ENCODE measurements at regions not wholly inside any gene's neighbourhood (a gene's known extent, or its start where the extent isn't known, plus 50 kb on each side); places are given as distances from the start of the nearest gene placed in this dataset.
"Not testable (repeated sequence)": the region's sequence is repeated elsewhere in the genome, so short reads cannot be mapped to it uniquely, and the experiment has no call there.

- DNase-seq = no peak
- H3K4me1 Mint-ChIP-seq = no peaks in the 10 kb centered on the region
- no peaks in the 10 kb centered on the region for H3K27me3 Mint-ChIP-seq (ENCODE audit: low read depth in 3 of 3)
- H3K36me3 Mint-ChIP-seq = no peaks in the 10 kb centered on the region
- no peak overlapping the region for H3K27ac Mint-ChIP-seq
- H3K4me3 Mint-ChIP-seq = no peak overlapping the region
- H3K9me3 Mint-ChIP-seq = peaks cover 2 to 36% (median 13%) of the 10 kb centered on the region in 6 donors
Observed at GRCh38 chr3:163518065-163518464, 1560.2 kb downstream of the SI start.

GRCh38 chr3:163513149-163513657 is 1565.1 kb downstream of the SI start:
- Mint-ChIP-seq H3K4me1 (no peaks in the 10 kb centered on the region), H3K4me3 (no peak overlapping the region), H3K36me3 (no peaks in the 10 kb centered on the region), H3K9me3 (peaks cover 4 to 26% (median 11%) of the 10 kb centered on the region in 6 donors), H3K27me3 (ENCODE audit: low read depth in 3 of 3) (no peaks in the 10 kb centered on the region), H3K27ac (no peak overlapping the region)
- no peak for DNase-seq

GRCh38 chr3:163508206-163508605 is 1570.1 kb downstream of the SI start:
- no peak overlapping the region for H3K27ac Mint-ChIP-seq
- no peaks in the 10 kb centered on the region for H3K27me3 Mint-ChIP-seq (ENCODE audit: low read depth in 3 of 3)
- H3K4me3 Mint-ChIP-seq = no peak overlapping the region
- H3K4me1 Mint-ChIP-seq = no peaks in the 10 kb centered on the region
- peaks cover 5 to 16% (median 9%) of the 10 kb centered on the region in 6 donors for H3K9me3 Mint-ChIP-seq
- H3K36me3 Mint-ChIP-seq = no peaks in the 10 kb centered on the region
- no peak for DNase-seq

GRCh38 chr3:163504974-163505373 is 1573.3 kb downstream of the SI start:
- H3K36me3 Mint-ChIP-seq = peaks cover 0 to 1% (median 0%) of the 10 kb centered on the region in 3 donors
- no peak overlapping the region for H3K27ac Mint-ChIP-seq
- DNase-seq = no peak
- H3K4me1 Mint-ChIP-seq = no peaks in the 10 kb centered on the region
- H3K27me3 Mint-ChIP-seq (ENCODE audit: low read depth in 3 of 3) = no peaks in the 10 kb centered on the region
- peaks cover 5 to 26% (median 14%) of the 10 kb centered on the region in 6 donors for H3K9me3 Mint-ChIP-seq
- H3K4me3 Mint-ChIP-seq = no peak overlapping the region

- H3K4me3 Mint-ChIP-seq; H3K36me3 Mint-ChIP-seq; H3K27ac Mint-ChIP-seq; DNase-seq; H3K27me3 Mint-ChIP-seq (ENCODE audit: low read depth in 3 of 3); H3K4me1 Mint-ChIP-seq: not testable (repeated sequence)
- peaks cover 3 to 25% (median 12%) of the 10 kb centered on the region in 6 donors for H3K9me3 Mint-ChIP-seq
Observed at GRCh38 chr3:163499736-163500219, 1578.5 kb downstream of the SI start.

- not testable (repeated sequence) for H3K27me3 Mint-ChIP-seq (ENCODE audit: low read depth in 3 of 3); H3K4me1 Mint-ChIP-seq; H3K36me3 Mint-ChIP-seq
Observed at GRCh38 chr3:163498842-163499735, 1579.2 kb downstream of the SI start.

GRCh38 chr3:163491714-163492113 is 1586.6 kb downstream of the SI start:
- H3K9me3 Mint-ChIP-seq = peaks cover 6 to 36% (median 9%) of the 10 kb centered on the region in 6 donors
- H3K27ac Mint-ChIP-seq = no peak overlapping the region
- no peak for DNase-seq
- H3K4me1 Mint-ChIP-seq = no peaks in the 10 kb centered on the region
- no peak overlapping the region for H3K4me3 Mint-ChIP-seq
- H3K27me3 Mint-ChIP-seq (ENCODE audit: low read depth in 3 of 3) = peaks cover 0 to 2% (median 0%) of the 10 kb centered on the region in 3 donors
- H3K36me3 Mint-ChIP-seq = peaks cover 0 to 3% (median 0%) of the 10 kb centered on the region in 3 donors

More at GRCh38 chr3:163498842-163499735, 1579.2 kb downstream of the SI start:
- H3K4me3 Mint-ChIP-seq, DNase-seq, H3K27ac Mint-ChIP-seq: not testable (repeated sequence)
- peaks cover 2 to 25% (median 12%) of the 10 kb centered on the region in 6 donors for H3K9me3 Mint-ChIP-seq

GRCh38 chr3:163490119-163490518 is 1588.2 kb downstream of the SI start:
- no peaks in the 10 kb centered on the region for H3K4me1 Mint-ChIP-seq
- H3K27ac Mint-ChIP-seq = no peak overlapping the region
- no peak for DNase-seq
- peaks cover 0 to 3% (median 0%) of the 10 kb centered on the region in 3 donors for H3K36me3 Mint-ChIP-seq
- H3K9me3 Mint-ChIP-seq = peaks cover 6 to 36% (median 10%) of the 10 kb centered on the region in 6 donors
- H3K4me3 Mint-ChIP-seq = no peak overlapping the region
- H3K27me3 Mint-ChIP-seq (ENCODE audit: low read depth in 3 of 3) = peaks cover 0 to 2% (median 0%) of the 10 kb centered on the region in 3 donors

GRCh38 chr3:163482695-163483094 is 1595.6 kb downstream of the SI start:
- Mint-ChIP-seq H3K4me3 (no peak overlapping the region), H3K36me3 (peaks cover 0 to 4% (median 0%) of the 10 kb centered on the region in 3 donors), H3K27ac (no peak overlapping the region), H3K9me3 (peaks cover 7 to 32% (median 17%) of the 10 kb centered on the region in 6 donors), H3K27me3 (ENCODE audit: low read depth in 3 of 3) (no peaks in the 10 kb centered on the region), H3K4me1 (no peaks in the 10 kb centered on the region)
- no peak for DNase-seq

GRCh38 chr3:163481738-163482137 is 1596.6 kb downstream of the SI start:
- Mint-ChIP-seq H3K4me1 (no peaks in the 10 kb centered on the region), H3K4me3 (no peak overlapping the region), H3K36me3 (peaks cover 0 to 4% (median 0%) of the 10 kb centered on the region in 3 donors), H3K27ac (no peak overlapping the region), H3K9me3 (peaks cover 7 to 32% (median 17%) of the 10 kb centered on the region in 6 donors), H3K27me3 (ENCODE audit: low read depth in 3 of 3) (no peaks in the 10 kb centered on the region)
- DNase-seq = no peak

GRCh38 chr3:163476179-163476578 is 1602.1 kb downstream of the SI start:
- no peak for DNase-seq
- no peaks in the 10 kb centered on the region for H3K36me3 Mint-ChIP-seq
- peaks cover 5 to 31% (median 12%) of the 10 kb centered on the region in 6 donors for H3K9me3 Mint-ChIP-seq
- no peak overlapping the region for H3K27ac Mint-ChIP-seq
- H3K27me3 Mint-ChIP-seq (ENCODE audit: low read depth in 3 of 3) = no peaks in the 10 kb centered on the region
- H3K4me1 Mint-ChIP-seq = no peaks in the 10 kb centered on the region
- H3K4me3 Mint-ChIP-seq = no peak overlapping the region

GRCh38 chr3:163474766-163475165 is 1603.5 kb downstream of the SI start:
- Mint-ChIP-seq H3K27me3 (ENCODE audit: low read depth in 3 of 3) (no peaks in the 10 kb centered on the region), H3K27ac (no peak overlapping the region), H3K4me1 (no peaks in the 10 kb centered on the region), H3K9me3 (peaks cover 5 to 23% (median 10%) of the 10 kb centered on the region in 6 donors), H3K36me3 (no peaks in the 10 kb centered on the region), H3K4me3 (no peak overlapping the region)
- no peak for DNase-seq

GRCh38 chr3:163468531-163469335 is 1609.6 kb downstream of the SI start:
- Mint-ChIP-seq H3K4me3 (no peak overlapping the region), H3K9me3 (peaks cover 7 to 33% (median 19%) of the 10 kb centered on the region in 6 donors), H3K36me3 (no peaks in the 10 kb centered on the region), H3K27me3 (ENCODE audit: low read depth in 3 of 3) (no peaks in the 10 kb centered on the region), H3K27ac (no peak overlapping the region), H3K4me1 (no peaks in the 10 kb centered on the region)
- no peak for DNase-seq

- Mint-ChIP-seq H3K36me3 (no peaks in the 10 kb centered on the region), H3K27me3 (ENCODE audit: low read depth in 3 of 3) (no peaks in the 10 kb centered on the region), H3K4me1 (no peaks in the 10 kb centered on the region), H3K4me3 (no peak overlapping the region), H3K9me3 (peaks cover 0 to 29% (median 20%) of the 10 kb centered on the region in 6 donors), H3K27ac (no peak overlapping the region)
- no peak for DNase-seq
Observed at GRCh38 chr3:163462446-163462845, 1615.8 kb downstream of the SI start.
